Epithelial cell of esophagus (primary cell): ENCODE measurements at regions not wholly inside any gene's neighbourhood (a gene's known extent, or its start where the extent isn't known, plus 50 kb on each side); places are given as distances from the start of the nearest gene placed in this dataset.
A peak's percentile ranks its signal among the peaks of the same experiment; 100 is the strongest.
"Not testable (repeated sequence)": the region's sequence is repeated elsewhere in the genome, so short reads cannot be mapped to it uniquely, and the experiment has no call there.

Experiments used
- DNase-seq: peaks from one replicate; pipeline ENCODE4 v3.0.0; 2010; ENCODE audit warnings: low read depth
- H3K4me3 ChIP-seq: 2 replicates; pipeline ENCODE4 v1.5.1; 2011; ENCODE audit warnings: mild to moderate bottlenecking, low read length, control low read depth
- CTCF ChIP-seq: IDR thresholded peaks from 2 replicates; pipeline ENCODE4 v1.5.1; 2011; ENCODE audit warnings: low read depth, mild to moderate bottlenecking, low read length, control low read depth, inconsistent platforms; ENCODE audit not compliant: insufficient read depth; ENCODE audit errors: missing control alignments

DNA sequence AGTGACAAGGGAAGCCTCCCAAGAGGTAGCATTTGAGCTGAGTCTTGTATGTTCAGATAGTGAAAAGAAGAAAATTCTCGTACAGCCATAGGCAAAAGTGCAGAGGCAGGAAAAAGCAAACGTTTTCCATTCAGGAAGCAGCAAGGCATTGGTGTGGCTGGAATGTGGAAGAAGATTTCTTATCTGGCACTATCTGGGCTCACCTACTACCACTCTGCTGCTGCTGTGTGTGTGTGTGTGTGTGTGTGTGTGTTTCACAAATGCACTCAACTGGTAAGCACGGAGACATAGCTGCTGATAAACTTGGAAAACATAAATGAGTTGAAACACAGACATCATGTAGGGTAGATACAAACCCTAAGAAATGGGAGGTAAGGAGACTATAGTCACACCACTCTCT lies 92.8 kb upstream of the ARHGAP42 start:
- DNase-seq: no peak
- H3K4me3 ChIP-seq: no peak overlapping the region
- TF ChIP-seq CTCF: no peak

DNA sequence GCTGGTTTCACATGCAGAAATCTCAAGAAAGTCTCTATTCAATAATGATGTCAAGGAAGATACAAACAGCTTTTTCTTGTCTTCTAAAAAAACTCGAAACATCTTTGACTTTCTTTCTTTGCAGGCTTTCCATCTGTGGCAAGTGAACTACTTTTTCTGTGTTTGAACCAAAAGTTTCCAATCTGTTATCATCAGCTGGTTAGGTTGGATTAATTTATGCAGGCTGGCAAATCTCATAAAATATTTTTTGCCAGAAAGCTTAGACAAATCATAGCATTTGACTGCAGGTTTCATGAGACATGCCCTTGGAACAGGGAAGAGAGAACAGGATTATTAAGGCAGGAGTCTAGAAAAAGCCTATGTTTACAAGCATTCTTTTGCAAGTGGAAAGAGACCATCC lies 86.1 kb upstream of the ARHGAP42 start:
- no peak overlapping the region for H3K4me3 ChIP-seq
- no peak for TF ChIP-seq CTCF
- DNase-seq: no peak

- no peak overlapping the region for H3K4me3 ChIP-seq
- no peak for TF ChIP-seq CTCF
- no peak for DNase-seq
These were observed 84.4 kb upstream of the ARHGAP42 start for GRCh38 chr11:100602716-100603115.

DNA sequence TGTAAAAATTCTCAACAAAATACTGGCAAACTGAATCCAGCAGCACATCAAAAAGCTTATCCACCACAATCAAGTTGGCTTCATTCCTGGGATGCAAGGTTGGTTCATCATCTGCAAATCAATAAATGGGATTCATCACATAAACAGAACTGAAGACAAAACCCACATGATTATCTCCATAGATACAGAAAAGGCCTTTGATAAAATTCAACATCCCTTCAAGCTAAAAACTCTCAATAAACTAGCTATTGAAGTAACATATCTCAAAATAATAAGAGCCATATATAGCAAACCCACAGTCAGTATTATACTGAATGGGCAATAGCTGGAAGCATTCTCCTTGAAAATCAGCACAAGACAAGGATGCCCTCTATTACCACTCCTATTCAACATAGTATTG lies 79.3 kb upstream of the ARHGAP42 start:
- H3K4me3 ChIP-seq, DNase-seq: not testable (repeated sequence)

- DNase-seq: no peak
- TF ChIP-seq CTCF: no peak
- no peak overlapping the region for H3K4me3 ChIP-seq
These were observed 74.3 kb upstream of the ARHGAP42 start for GRCh38 chr11:100612766-100613165.

DNA sequence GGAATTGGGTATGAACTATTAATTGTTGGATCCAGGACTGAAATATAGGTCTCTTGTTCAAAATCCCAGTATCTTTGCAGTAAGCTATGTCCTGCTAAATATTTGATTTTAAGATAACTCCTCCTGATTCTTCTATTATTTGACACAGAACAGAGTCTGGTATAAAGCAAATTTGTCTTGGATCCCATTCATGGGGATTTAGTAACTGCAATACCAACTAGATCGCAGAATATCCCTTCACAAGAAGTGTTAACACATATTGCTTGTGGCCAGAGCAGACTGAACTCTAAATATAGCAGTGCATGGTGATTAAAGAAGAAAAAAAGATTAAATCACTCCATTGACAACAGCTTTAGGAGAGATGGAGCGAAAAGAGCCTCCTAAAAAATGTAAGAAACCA lies 68.2 kb upstream of the ARHGAP42 start:
- no peak overlapping the region for H3K4me3 ChIP-seq
- TF ChIP-seq CTCF: no peak
- DNase-seq: no peak

GRCh38 chr11:100619484-100619883 lies 67.6 kb upstream of the ARHGAP42 start:
- no peak overlapping the region for H3K4me3 ChIP-seq
- DNase-seq: peak; percentile 26
- TF ChIP-seq CTCF: no peak

GRCh38 chr11:100622404-100622803 lies 64.7 kb upstream of the ARHGAP42 start:
- DNase-seq: no peak
- no peak for TF ChIP-seq CTCF

More at GRCh38 chr11:100622404-100622803, 64.7 kb upstream of the ARHGAP42 start:
- no peak overlapping the region for H3K4me3 ChIP-seq
